Ishikawa (cell line): ENCODE measurements at regions not wholly inside any gene's neighbourhood (a gene's known extent, or its start where the extent isn't known, plus 50 kb on each side); places are given as distances from the start of the nearest gene placed in this dataset.

Source experiments
- NFIC ChIP-seq: IDR thresholded peaks from 2 replicates; pipeline ENCODE4 v1.6.1; 2012
- RAD21 ChIP-seq: IDR thresholded peaks from 2 replicates; pipeline ENCODE4 v1.6.1; 2012; ENCODE audit warnings: low read depth
- TF ChIP-seq, protein P1 (sequence below): IDR thresholded peaks from 2 replicates; pipeline ENCODE4 v1.6.1; 2012; ENCODE audit warnings: low read depth, mild to moderate bottlenecking

DNA sequence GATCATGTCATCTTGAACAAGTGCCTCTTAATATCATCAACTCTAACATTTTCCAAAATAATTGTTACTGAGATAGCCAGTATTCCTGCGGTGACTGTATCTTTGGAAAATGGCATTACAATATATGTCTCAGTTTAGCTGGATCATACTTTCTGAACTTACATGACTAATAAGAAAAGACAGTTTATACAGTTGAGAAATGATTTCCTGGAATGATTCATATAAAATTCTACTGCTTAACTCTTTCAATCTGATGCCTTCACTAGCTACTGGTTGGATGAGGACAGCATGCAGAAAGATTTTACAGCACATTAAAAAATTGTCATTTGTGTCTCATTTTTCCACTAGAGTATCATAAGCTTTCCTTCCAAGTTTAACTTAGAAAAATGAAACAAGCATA is 302.1 kb downstream of the PCDH17 start:
- TF ChIP-seq NFIC: no peak
- TF ChIP-seq RAD21: no peak
- TF ChIP-seq, protein P1, sequence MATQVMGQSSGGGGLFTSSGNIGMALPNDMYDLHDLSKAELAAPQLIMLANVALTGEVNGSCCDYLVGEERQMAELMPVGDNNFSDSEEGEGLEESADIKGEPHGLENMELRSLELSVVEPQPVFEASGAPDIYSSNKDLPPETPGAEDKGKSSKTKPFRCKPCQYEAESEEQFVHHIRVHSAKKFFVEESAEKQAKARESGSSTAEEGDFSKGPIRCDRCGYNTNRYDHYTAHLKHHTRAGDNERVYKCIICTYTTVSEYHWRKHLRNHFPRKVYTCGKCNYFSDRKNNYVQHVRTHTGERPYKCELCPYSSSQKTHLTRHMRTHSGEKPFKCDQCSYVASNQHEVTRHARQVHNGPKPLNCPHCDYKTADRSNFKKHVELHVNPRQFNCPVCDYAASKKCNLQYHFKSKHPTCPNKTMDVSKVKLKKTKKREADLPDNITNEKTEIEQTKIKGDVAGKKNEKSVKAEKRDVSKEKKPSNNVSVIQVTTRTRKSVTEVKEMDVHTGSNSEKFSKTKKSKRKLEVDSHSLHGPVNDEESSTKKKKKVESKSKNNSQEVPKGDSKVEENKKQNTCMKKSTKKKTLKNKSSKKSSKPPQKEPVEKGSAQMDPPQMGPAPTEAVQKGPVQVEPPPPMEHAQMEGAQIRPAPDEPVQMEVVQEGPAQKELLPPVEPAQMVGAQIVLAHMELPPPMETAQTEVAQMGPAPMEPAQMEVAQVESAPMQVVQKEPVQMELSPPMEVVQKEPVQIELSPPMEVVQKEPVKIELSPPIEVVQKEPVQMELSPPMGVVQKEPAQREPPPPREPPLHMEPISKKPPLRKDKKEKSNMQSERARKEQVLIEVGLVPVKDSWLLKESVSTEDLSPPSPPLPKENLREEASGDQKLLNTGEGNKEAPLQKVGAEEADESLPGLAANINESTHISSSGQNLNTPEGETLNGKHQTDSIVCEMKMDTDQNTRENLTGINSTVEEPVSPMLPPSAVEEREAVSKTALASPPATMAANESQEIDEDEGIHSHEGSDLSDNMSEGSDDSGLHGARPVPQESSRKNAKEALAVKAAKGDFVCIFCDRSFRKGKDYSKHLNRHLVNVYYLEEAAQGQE: no peak
